ENCODE measurements at regions not wholly inside any gene's neighbourhood (a gene's known extent, or its start where the extent isn't known, plus 50 kb on each side); places are given as distances from the start of the nearest gene placed in this dataset.

GRCh38 chr6:86087954-86088353 lies 445.3 kb upstream of the SYNCRIP start:
- H3K36me3 Mint-ChIP-seq (ENCODE audit: insufficient read depth in 1 of 3, low read depth in 3 of 3) = no peaks in the 10 kb centered on the region
- H2BK120ac ChIP-seq (ENCODE audit: low read depth, low read length, poor library complexity, severe bottlenecking) = no peak overlapping the region
- no peak overlapping the region for H3K18ac ChIP-seq (ENCODE audit: insufficient read length, low read depth, low read length)
- H3K4me2 ChIP-seq (ENCODE audit: insufficient read depth, insufficient read length, low read length) = no peak overlapping the region
- H3K27me3 ChIP-seq (ENCODE audit: insufficient read depth, low read length) = no peaks in the 10 kb centered on the region
- H3K56ac ChIP-seq (ENCODE audit: insufficient read length, low read depth, low read length) = no peak overlapping the region
- H4K91ac ChIP-seq (ENCODE audit: insufficient read length, low read depth, low read length) = no peak overlapping the region
- no peak overlapping the region for H3T11ph ChIP-seq (ENCODE audit: low read length)
- H2BK20ac ChIP-seq (ENCODE audit: low read depth, low read length, poor library complexity, severe bottlenecking) = no peak overlapping the region
- no peaks in the 10 kb centered on the region for H3K27me3 Mint-ChIP-seq (ENCODE audit: low read depth)
- no peak overlapping the region for H3K4me3 Mint-ChIP-seq
- H4K5ac ChIP-seq (ENCODE audit: insufficient read length, low read depth, low read length) = no peak overlapping the region
- no peak overlapping the region for H2BK5ac ChIP-seq (ENCODE audit: insufficient read length, low read length)
- no peak overlapping the region for H3K14ac ChIP-seq (ENCODE audit: insufficient read depth, low read length)
- no peak overlapping the region for H3K27ac ChIP-seq (ENCODE audit: insufficient read length, low read depth, low read length)
- H4K20me1 ChIP-seq (ENCODE audit: control insufficient read depth, insufficient read depth, insufficient read length) = no peaks in the 10 kb centered on the region
- H3K79me2 ChIP-seq (ENCODE audit: insufficient read depth, low read length) = no peaks in the 10 kb centered on the region
- no peak overlapping the region for H2BK15ac ChIP-seq (ENCODE audit: low read depth, low read length)
- no peak for TF ChIP-seq CTCF (conservative IDR thresholded peaks at IDR 0.05)
- no peaks in the 10 kb centered on the region for H3K4me1 Mint-ChIP-seq
- H2AFZ ChIP-seq (ENCODE audit: low read length) = no peak overlapping the region
- H3K23ac ChIP-seq (ENCODE audit: insufficient read length, low read depth, low read length) = no peak overlapping the region
- no peak overlapping the region for H4K8ac ChIP-seq (replicated peaks; ENCODE audit: insufficient read length, low read depth, low read length)
- no peak overlapping the region for H3K27ac Mint-ChIP-seq
- no peak overlapping the region for H2BK12ac ChIP-seq (ENCODE audit: insufficient read length, low read depth, low read length)
- no peaks in the 10 kb centered on the region for H3K9me3 ChIP-seq (ENCODE audit: control insufficient read depth, low read depth, low read length)
- no peaks in the 10 kb centered on the region for H3K4me1 ChIP-seq (ENCODE audit: insufficient read depth, low read length)
- H3K79me1 ChIP-seq (ENCODE audit: insufficient read depth, low read depth, low read length, poor library complexity, severe bottlenecking) = no peaks in the 10 kb centered on the region
- H3K23me2 ChIP-seq (ENCODE audit: insufficient read length, low read depth, low read length, poor library complexity, severe bottlenecking) = no peaks in the 10 kb centered on the region
- no CpG with 5 or more reads among the region's 2 CpGs for WGBS (ENCODE audit: extremely low coverage, insufficient read length, low lambda C conversion rate)
- DNase-seq = no peak
- no peak overlapping the region for H2AK5ac ChIP-seq (ENCODE audit: insufficient read length, low read length)
- H3K4ac ChIP-seq (ENCODE audit: low read depth, low read length) = no peak overlapping the region
- no peak overlapping the region for H3K9ac ChIP-seq (ENCODE audit: extremely low read depth, insufficient read length, low read length)
- peaks cover 9 to 25% of the 10 kb centered on the region in 2 experiments for H3K9me3 Mint-ChIP-seq
